PC-9 (cell line): ENCODE measurements at regions not wholly inside any gene's neighbourhood (a gene's known extent, or its start where the extent isn't known, plus 50 kb on each side); places are given as distances from the start of the nearest gene placed in this dataset.
"Not testable (repeated sequence)": the region's sequence is repeated elsewhere in the genome, so short reads cannot be mapped to it uniquely, and the experiment has no call there.

Experiments used
- CTCF ChIP-seq: fragments of 200-600 bp; sonication (generic); conservative IDR thresholded peaks from 2 replicates; pipeline ENCODE4 v1.6.1; 2017; ENCODE audit warnings: mixed run types, antibody characterized with exemption, mild to moderate bottlenecking, moderate library complexity
- EZH2 ChIP-seq: fragments of 200-600 bp; sonication (generic); IDR thresholded peaks from 2 replicates; pipeline ENCODE4 v1.8.0; 2017; ENCODE audit warnings: antibody characterized with exemption, low read depth

GRCh38 chr14:106369456-106369855, 843.1 kb downstream of the TMEM121 start:
- TF ChIP-seq CTCF, EZH2: not testable (repeated sequence)
